ENCODE measurements at regions not wholly inside any gene's neighbourhood (a gene's known extent, or its start where the extent isn't known, plus 50 kb on each side); places are given as distances from the start of the nearest gene placed in this dataset.

DNA sequence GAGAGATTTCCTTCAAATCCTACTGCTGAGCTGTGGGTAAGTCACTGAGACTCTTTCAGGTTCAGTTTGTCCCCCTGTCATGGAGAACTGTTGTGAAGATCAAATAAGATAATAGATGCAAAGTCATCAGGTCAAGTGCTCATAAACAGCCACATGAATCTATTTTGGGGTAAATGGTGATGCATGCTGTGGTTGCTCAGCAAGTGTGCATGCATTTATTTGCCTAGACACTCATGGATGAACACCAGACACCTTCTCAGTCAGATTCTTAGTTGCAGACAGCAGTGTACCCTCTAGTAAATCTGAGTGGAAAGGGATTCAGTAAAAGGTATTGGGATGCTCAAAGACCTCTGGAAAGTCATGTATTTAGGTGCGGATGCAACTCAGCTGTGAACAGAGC is 168.0 kb upstream of the FOXA2 start:
- TF ChIP-seq FOXA1 (IDR thresholded peaks at IDR 0.05) (no peak), TARDBP (IDR thresholded peaks at IDR 0.05) (no peak), ARNT (IDR thresholded peaks at IDR 0.05) (no peak), BHLHE40 (IDR thresholded peaks at IDR 0.05; ENCODE audit: borderline replicate concordance) (no peak), ELF4 (IDR thresholded peaks at IDR 0.05) (no peak)

All from HEK293T (cell line).